HCT116 (cell line): ENCODE measurements at regions not wholly inside any gene's neighbourhood (a gene's known extent, or its start where the extent isn't known, plus 50 kb on each side); places are given as distances from the start of the nearest gene placed in this dataset.
"Not testable (repeated sequence)": the region's sequence is repeated elsewhere in the genome, so short reads cannot be mapped to it uniquely, and the experiment has no call there.

Experiments
- ATAC-seq: fragments of 200-7000 bp; cut with Tn5 transposase; 2 replicates; pipeline ENCODE4 v1.9.1; 2020; ENCODE audit warnings: mild to moderate bottlenecking, moderate library complexity
- BruUV-seq: library from RNA; stranded (reverse); fragments of 400-500 nt; replicated peaks from 2 replicates; lab custom pipeline; 2021; lab: Mats Ljungman, UMichigan
- CTCF ChIA-PET: fragments of 300-600 bp; sonication (Branson Sonifier 250); formaldehyde crosslinking; loops from one replicate; lab custom pipeline; 2021; ENCODE audit warnings: antibody characterized with exemption; lab: Charles Lee
- POLR2A ChIA-PET: fragments of 300-600, 350-600 bp; sonication (Branson Sonifier 250); formaldehyde crosslinking; loops from one replicate; lab custom pipeline; 2021; ENCODE audit warnings: antibody characterized with exemption; lab: Charles Lee
- RAD21 ChIA-PET, 2 experiments: fragments of 300-600 bp; sonication (Branson Sonifier 250); formaldehyde crosslinking; loops; one replicate each; lab custom pipeline; 2023; ENCODE audit warnings: low total read pairs in 2 of 2; ENCODE audit not compliant: uncharacterized antibody in 2 of 2, unreplicated experiment in 2 of 2, low non-redundant PET in 1 of 2; lab: Charles Lee
- DNase-seq: peaks from one replicate; pipeline ENCODE4 v3.0.0-alpha.2; 2010; ENCODE audit warnings: low read depth, low spot score
- H2AFZ ChIP-seq: fragments of 200-600 bp; shearing (Covaris generic), sonication (generic); 2 replicates; pipeline ENCODE4 v1.6.1; 2017; ENCODE audit warnings: low read depth, mixed run types, mixed read lengths, antibody characterized with exemption, low read length; ENCODE audit not compliant: poor library complexity, severe bottlenecking
- H3K27ac ChIP-seq: 2 replicates; pipeline ENCODE4 v1.5.1; 2012; ENCODE audit warnings: low read depth, low read length
- H3K27me3 ChIP-seq: fragments of 200-600 bp; sonication (generic); 2 replicates; pipeline ENCODE4 v1.6.1; 2016; ENCODE audit warnings: mixed run types, low read length, mixed read lengths; ENCODE audit not compliant: insufficient read depth
- H3K36me3 ChIP-seq, 2 experiments: fragments of 200-500 bp in 1 of 2; fragments of 200-600 bp in 1 of 2; sonication (Bioruptor generic) in 1 of 2; sonication (generic) in 1 of 2; 2 replicates each; pipeline versions ENCODE4 v1.5.1 to v1.6.1; 2014 to 2016; ENCODE audit warnings: low read length in 2 of 2, inconsistent platforms in 1 of 2, mixed read lengths in 1 of 2, mixed run types in 1 of 2; ENCODE audit not compliant: insufficient read depth in 2 of 2, control insufficient read depth in 1 of 2
- H3K4me1 ChIP-seq, 2 experiments: fragments of 200-600 bp in 1 of 2; sonication (generic) in 1 of 2; 2 replicates each; pipeline versions ENCODE4 v1.5.1 to v1.6.1; 2012 to 2017; ENCODE audit warnings: low read length in 2 of 2, inconsistent platforms in 1 of 2, mild to moderate bottlenecking in 1 of 2, mixed read lengths in 1 of 2, mixed run types in 1 of 2, moderate library complexity in 1 of 2; ENCODE audit not compliant: insufficient read depth in 2 of 2, control insufficient read depth in 1 of 2
- H3K4me2 ChIP-seq: fragments of 200-600 bp; sonication (generic); 2 replicates; pipeline ENCODE4 v1.6.1; 2017; ENCODE audit warnings: mixed run types, low read length, mixed read lengths
- H3K4me3 ChIP-seq, 2 experiments: fragments of 200-600 bp in 1 of 2; sonication (generic) in 1 of 2; replicated peaks in 1 of 2; 2 replicates each; pipeline ENCODE4 v1.5.1; 2011 to 2016; ENCODE audit warnings: low read length in 2 of 2, control low read depth in 1 of 2, low read depth in 1 of 2, mild to moderate bottlenecking in 1 of 2, mixed read lengths in 1 of 2, mixed run types in 1 of 2
- H3K79me2 ChIP-seq: fragments of 200-600 bp; sonication (generic); 2 replicates; pipeline ENCODE4 v1.6.1; 2017; ENCODE audit warnings: mild to moderate bottlenecking, mixed run types, low read length, moderate library complexity, mixed read lengths; ENCODE audit not compliant: insufficient read depth
- H3K9ac ChIP-seq: fragments of 200-600 bp; sonication (generic); 2 replicates; pipeline ENCODE4 v1.6.1; 2016; ENCODE audit warnings: low read length, mixed read lengths
- H3K9me2 ChIP-seq: fragments of 200-600 bp; sonication (generic), shearing (Covaris generic); 2 replicates; pipeline ENCODE4 v1.6.1; 2017; ENCODE audit warnings: mixed run types, mild to moderate bottlenecking, moderate library complexity; ENCODE audit not compliant: insufficient read depth
- H3K9me3 ChIP-seq, 2 experiments: fragments of 200-500 bp in 1 of 2; fragments of 200-600 bp in 1 of 2; sonication (Bioruptor generic) in 1 of 2; sonication (generic) in 1 of 2; 2 replicates each; pipeline ENCODE4 v1.6.1; 2014 to 2017; ENCODE audit warnings: low read length in 2 of 2, mixed read lengths in 2 of 2, inconsistent platforms in 1 of 2, low read depth in 1 of 2, mild to moderate bottlenecking in 1 of 2, mixed run types in 1 of 2, moderate library complexity in 1 of 2; ENCODE audit not compliant: control insufficient read depth in 1 of 2, insufficient read depth in 1 of 2
- H4K20me1 ChIP-seq: fragments of 200-600 bp; sonication (generic), shearing (Covaris generic); 2 replicates; pipeline ENCODE4 v1.6.1; 2017; ENCODE audit warnings: mixed run types, mild to moderate bottlenecking, moderate library complexity; ENCODE audit not compliant: insufficient read depth
- ATF3 ChIP-seq: IDR thresholded peaks from 2 replicates; pipeline ENCODE4 v1.6.1; 2012
- ELF1 ChIP-seq: IDR thresholded peaks from 2 replicates; pipeline ENCODE4 v1.6.1; 2012; ENCODE audit warnings: low read depth, borderline replicate concordance
- EZH2 ChIP-seq: fragments of 200-600 bp; sonication (generic); IDR thresholded peaks from 2 replicates; pipeline ENCODE4 v1.6.1; 2017; ENCODE audit warnings: antibody characterized with exemption, mixed run types
- JUND ChIP-seq: IDR thresholded peaks from 2 replicates; pipeline ENCODE4 v1.6.1; 2012
- MAX ChIP-seq: IDR thresholded peaks from 2 replicates; pipeline ENCODE4 v1.6.1; 2012
- RAD21 ChIP-seq: IDR thresholded peaks from 2 replicates; pipeline ENCODE4 v1.6.1; 2012; ENCODE audit warnings: low read depth, mild to moderate bottlenecking
- REST ChIP-seq: IDR thresholded peaks from 2 replicates; pipeline ENCODE4 v1.6.1; 2012; ENCODE audit warnings: low read depth
- SIN3A ChIP-seq: IDR thresholded peaks from 2 replicates; pipeline ENCODE4 v1.6.1; 2012; ENCODE audit warnings: low read depth
- TCF7L2 ChIP-seq: IDR thresholded peaks from 2 replicates; pipeline ENCODE4 v1.7.0; 2011; ENCODE audit warnings: borderline replicate concordance, inconsistent platforms; ENCODE audit not compliant: insufficient read depth, insufficient read length; ENCODE audit errors: extremely low read depth
- ZBTB33 ChIP-seq: IDR thresholded peaks from 2 replicates; pipeline ENCODE4 v1.6.1; 2011; ENCODE audit warnings: mild to moderate bottlenecking, low read length, moderate library complexity; ENCODE audit not compliant: insufficient replicate concordance; ENCODE audit errors: extremely low read depth
- ZFX ChIP-seq: fragments of 450-650 bp; IDR thresholded peaks from 2 replicates; pipeline ENCODE4 v1.6.1; 2017
- ZNF274 ChIP-seq: fragments of 200-500 bp; sonication (Bioruptor generic); IDR thresholded peaks from 2 replicates; pipeline ENCODE4 v1.6.1; 2014; ENCODE audit warnings: mild to moderate bottlenecking, low read depth, low read length, inconsistent platforms
- intact Hi-C: fragments of 100-400 bp; cut with micrococcal nuclease; formaldehyde crosslinking; loops from 2 replicates; pipeline ENCODE4 v1.10.0; 2022

- H3K4me3 ChIP-seq, H4K20me1 ChIP-seq, ATAC-seq, intact Hi-C loops, H3K36me3 ChIP-seq, DNase-seq, H3K9me2 ChIP-seq, H3K79me2 ChIP-seq, H3K4me2 ChIP-seq, POLR2A ChIA-PET, H3K4me1 ChIP-seq, H2AFZ ChIP-seq, BruUV-seq, H3K9ac ChIP-seq, CTCF ChIA-PET, H3K27ac ChIP-seq, H3K9me3 ChIP-seq: not testable (repeated sequence)
- peaks cover 20% of the 10 kb centered on the region; the same call in 1 of the 2 replicates for H3K27me3 ChIP-seq
- RAD21 ChIA-PET = interaction anchor here in 1 of 2 experiments (0.7 kb wide), 1 partner anchor 16 kb away, joined by 3 read pairs; no protein-coding TSS in a partner anchor
These were observed 119.5 kb upstream of the RAB4A start for GRCh38 chr1:229151412-229151811.

GRCh38 chr1:229152311-229152710, 118.6 kb upstream of the RAB4A start:
- H3K9ac ChIP-seq = no peak overlapping the region
- H4K20me1 ChIP-seq = no peaks in the 10 kb centered on the region
- H3K4me2 ChIP-seq = no peak overlapping the region
- H3K9me2 ChIP-seq = no peaks in the 10 kb centered on the region
- no peak overlapping the region for H2AFZ ChIP-seq
- no peaks in the 10 kb centered on the region for H3K79me2 ChIP-seq
- H3K27ac ChIP-seq = no peak overlapping the region
- POLR2A ChIA-PET = no interaction called here
- H3K36me3 ChIP-seq = no peaks in the 10 kb centered on the region
- no peaks in the 10 kb centered on the region for H3K9me3 ChIP-seq
- H3K4me3 ChIP-seq = no peak overlapping the region
- H3K27me3 ChIP-seq = peaks cover 20% of the 10 kb centered on the region; the same call in 1 of the 2 replicates
- ATAC-seq (no peak), DNase-seq (no peak)
- intact Hi-C loops = no loop called here
- RAD21 ChIA-PET = no interaction called here
- BruUV-seq = no TSS peak
- CTCF ChIA-PET = no interaction called here
- H3K4me1 ChIP-seq = no peaks in the 10 kb centered on the region
- no peak for TF ChIP-seq ZBTB33
- no peak for TF ChIP-seq JUND
- TF ChIP-seq TCF7L2 = no peak
- no peak for TF ChIP-seq REST
- TF ChIP-seq ELF1 = no peak
- TF ChIP-seq ZFX = no peak
- TF ChIP-seq RAD21 = no peak
- no peak for TF ChIP-seq ATF3
- TF ChIP-seq EZH2 = no peak
- TF ChIP-seq ZNF274 = no peak
- TF ChIP-seq MAX = no peak
- TF ChIP-seq SIN3A = no peak
